NT2/D1 (cell line): ENCODE measurements at regions not wholly inside any gene's neighbourhood (a gene's known extent, or its start where the extent isn't known, plus 50 kb on each side); places are given as distances from the start of the nearest gene placed in this dataset.
A peak's percentile ranks its signal among the peaks of the same experiment; 100 is the strongest.

Source experiments
- DNase-seq: peaks from one replicate; pipeline ENCODE4 v3.0.0-alpha.2; 2011; ENCODE audit warnings: low read depth, low spot score
- H3K27me3 ChIP-seq: 2 replicates; pipeline ENCODE4 v1.6.0; 2011; ENCODE audit warnings: mild to moderate bottlenecking; ENCODE audit not compliant: insufficient read length, insufficient read depth
- H3K36me3 ChIP-seq: 2 replicates; pipeline ENCODE4 v1.6.1; 2011; ENCODE audit warnings: mild to moderate bottlenecking, low read length, mixed read lengths; ENCODE audit not compliant: insufficient read depth, insufficient read length
- H3K4me1 ChIP-seq: 2 replicates; pipeline ENCODE4 v1.5.1; 2011; ENCODE audit not compliant: insufficient read depth, insufficient read length
- H3K4me3 ChIP-seq: 2 replicates; pipeline ENCODE4 v1.5.1; 2011; ENCODE audit warnings: low read depth; ENCODE audit not compliant: insufficient read length
- H3K9ac ChIP-seq: 2 replicates; pipeline ENCODE4 v1.6.0; 2011; ENCODE audit warnings: low read depth; ENCODE audit not compliant: insufficient read length
- H3K9me3 ChIP-seq: 2 replicates; pipeline ENCODE4 v1.5.1; 2011; ENCODE audit warnings: mild to moderate bottlenecking, low read length; ENCODE audit not compliant: insufficient read depth
- SUZ12 ChIP-seq: IDR thresholded peaks from 2 replicates; pipeline ENCODE4 v1.6.1; 2011; ENCODE audit not compliant: insufficient read length, insufficient read depth; ENCODE audit errors: extremely low read depth
- YY1 ChIP-seq: IDR thresholded peaks from 2 replicates; pipeline ENCODE4 v1.6.1; 2011; ENCODE audit not compliant: insufficient read length, insufficient read depth
- ZNF274 ChIP-seq: IDR thresholded peaks from 2 replicates; pipeline ENCODE4 v1.6.1; 2011; ENCODE audit warnings: mild to moderate bottlenecking, low read depth, low read length

GRCh38 chr13:107301724-107302374 lies 733.9 kb upstream of the ARGLU1 start:
- Histone ChIP-seq H3K4me3 (no peak overlapping the region), H3K36me3 (no peaks in the 10 kb centered on the region), H3K9ac (no peak overlapping the region), H3K27me3 (no peaks in the 10 kb centered on the region), H3K4me1 (no peaks in the 10 kb centered on the region), H3K9me3 (no peaks in the 10 kb centered on the region)
- peak; percentile 5 for DNase-seq
- no peak for TF ChIP-seq SUZ12
- TF ChIP-seq YY1 = no peak

GRCh38 chr13:107299717-107300116 lies 731.8 kb upstream of the ARGLU1 start:
- Histone ChIP-seq H3K4me3 (no peak overlapping the region), H3K9me3 (no peaks in the 10 kb centered on the region), H3K36me3 (no peaks in the 10 kb centered on the region), H3K4me1 (no peaks in the 10 kb centered on the region), H3K9ac (no peak overlapping the region), H3K27me3 (no peaks in the 10 kb centered on the region)
- TF ChIP-seq SUZ12 (no peak), ZNF274 (no peak), YY1 (no peak)
- DNase-seq = no peak

- H3K27me3 ChIP-seq = no peaks in the 10 kb centered on the region
- no peaks in the 10 kb centered on the region for H3K36me3 ChIP-seq
- H3K9ac ChIP-seq = no peak overlapping the region
- H3K4me1 ChIP-seq = no peaks in the 10 kb centered on the region
- no peak overlapping the region for H3K4me3 ChIP-seq
- TF ChIP-seq YY1 (no peak), SUZ12 (no peak), ZNF274 (no peak)
- no peaks in the 10 kb centered on the region for H3K9me3 ChIP-seq
- no peak for DNase-seq
Measured at GRCh38 chr13:107296804-107297203, 728.9 kb upstream of the ARGLU1 start.

GRCh38 chr13:107295416-107296140 lies 727.6 kb upstream of the ARGLU1 start:
- H3K4me3 ChIP-seq = no peak overlapping the region
- no peak for DNase-seq
- no peaks in the 10 kb centered on the region for H3K4me1 ChIP-seq
- H3K36me3 ChIP-seq = no peaks in the 10 kb centered on the region
- H3K9ac ChIP-seq = no peak overlapping the region
- TF ChIP-seq ZNF274 (no peak), YY1 (no peak), SUZ12 (no peak)
- H3K27me3 ChIP-seq = no peaks in the 10 kb centered on the region
- H3K9me3 ChIP-seq = no peaks in the 10 kb centered on the region

GRCh38 chr13:107293924-107294323 lies 726.0 kb upstream of the ARGLU1 start:
- no peak for DNase-seq
- Histone ChIP-seq H3K36me3 (no peaks in the 10 kb centered on the region), H3K9ac (no peak overlapping the region), H3K4me1 (no peaks in the 10 kb centered on the region), H3K27me3 (no peaks in the 10 kb centered on the region), H3K9me3 (no peaks in the 10 kb centered on the region), H3K4me3 (no peak overlapping the region)
- TF ChIP-seq SUZ12 = no peak
- TF ChIP-seq YY1 = no peak
- no peak for TF ChIP-seq ZNF274

- no peak for DNase-seq
- no peaks in the 10 kb centered on the region for H3K36me3 ChIP-seq
- no peaks in the 10 kb centered on the region for H3K27me3 ChIP-seq
- H3K9me3 ChIP-seq = no peaks in the 10 kb centered on the region
- H3K9ac ChIP-seq = no peak overlapping the region
- TF ChIP-seq ZNF274 = no peak
- TF ChIP-seq YY1 = no peak
- no peak for TF ChIP-seq SUZ12
- no peaks in the 10 kb centered on the region for H3K4me1 ChIP-seq
- no peak overlapping the region for H3K4me3 ChIP-seq
Measured at GRCh38 chr13:107291875-107292274, 723.9 kb upstream of the ARGLU1 start.

GRCh38 chr13:107289540-107289939 lies 721.6 kb upstream of the ARGLU1 start:
- Histone ChIP-seq H3K9me3 (no peaks in the 10 kb centered on the region), H3K36me3 (no peaks in the 10 kb centered on the region), H3K27me3 (no peaks in the 10 kb centered on the region), H3K4me3 (no peak overlapping the region), H3K4me1 (no peaks in the 10 kb centered on the region), H3K9ac (no peak overlapping the region)
- no peak for DNase-seq
- TF ChIP-seq ZNF274 = no peak
- TF ChIP-seq SUZ12 = no peak
- no peak for TF ChIP-seq YY1
